Endothelial cell (in vitro differentiated cells): ENCODE measurements at regions not wholly inside any gene's neighbourhood (a gene's known extent, or its start where the extent isn't known, plus 50 kb on each side); places are given as distances from the start of the nearest gene placed in this dataset.

Experiments
- DNase-seq: peaks from one replicate; pipeline ENCODE4 v3.0.0; 2021; ENCODE audit warnings: low spot score
- H3K27ac Mint-ChIP-seq: one replicate; pipeline ENCODE4 v1.8.0; 2021; ENCODE audit warnings: mixed read lengths, inconsistent platforms; ENCODE audit not compliant: unreplicated experiment
- H3K27me3 Mint-ChIP-seq: one replicate; pipeline ENCODE4 v1.8.0; 2021; ENCODE audit warnings: mild to moderate bottlenecking, moderate library complexity, mixed read lengths, inconsistent platforms; ENCODE audit not compliant: unreplicated experiment
- H3K36me3 Mint-ChIP-seq: one replicate; pipeline ENCODE4 v1.8.0; 2021; ENCODE audit warnings: mild to moderate bottlenecking, low read depth, mixed read lengths, inconsistent platforms; ENCODE audit not compliant: unreplicated experiment
- H3K4me1 Mint-ChIP-seq: one replicate; pipeline ENCODE4 v1.8.0; 2021; ENCODE audit warnings: mild to moderate bottlenecking, mixed read lengths, inconsistent platforms; ENCODE audit not compliant: unreplicated experiment
- H3K4me3 Mint-ChIP-seq: one replicate; pipeline ENCODE4 v1.8.0; 2021; ENCODE audit warnings: mild to moderate bottlenecking, mixed read lengths, inconsistent platforms; ENCODE audit not compliant: unreplicated experiment
- H3K9me3 Mint-ChIP-seq: one replicate; pipeline ENCODE4 v1.8.0; 2021; ENCODE audit warnings: mixed read lengths, inconsistent platforms; ENCODE audit not compliant: unreplicated experiment
- CTCF ChIP-seq: fragments of 200-600 bp; sonication (generic); IDR thresholded peaks from one replicate; pipeline ENCODE4 v1.5.0; 2021; ENCODE audit warnings: antibody characterized with exemption; ENCODE audit not compliant: unreplicated experiment

GRCh38 chr2:128820452-128820851, 501.8 kb upstream of the HS6ST1 start:
- TF ChIP-seq CTCF, result no peak
- no peaks in the 10 kb centered on the region for H3K9me3 Mint-ChIP-seq
- peaks cover 2% of the 10 kb centered on the region for H3K27me3 Mint-ChIP-seq
- no peak overlapping the region for H3K4me3 Mint-ChIP-seq
- no peak overlapping the region for H3K27ac Mint-ChIP-seq
- H3K36me3 Mint-ChIP-seq, result no peaks in the 10 kb centered on the region
- H3K4me1 Mint-ChIP-seq, result peaks cover 6% of the 10 kb centered on the region
- no peak for DNase-seq

- H3K4me1 Mint-ChIP-seq, result peaks cover 6% of the 10 kb centered on the region
- DNase-seq, result no peak
- TF ChIP-seq CTCF, result no peak
- no peaks in the 10 kb centered on the region for H3K9me3 Mint-ChIP-seq
- H3K27me3 Mint-ChIP-seq, result peaks cover 2% of the 10 kb centered on the region
- H3K4me3 Mint-ChIP-seq, result no peak overlapping the region
- H3K27ac Mint-ChIP-seq, result no peak overlapping the region
- no peaks in the 10 kb centered on the region for H3K36me3 Mint-ChIP-seq
Measured at GRCh38 chr2:128821010-128821409, 502.3 kb upstream of the HS6ST1 start.

GRCh38 chr2:128832946-128833663, 514.4 kb upstream of the HS6ST1 start:
- DNase-seq, result no peak
- Mint-ChIP-seq H3K4me3 (no peak overlapping the region), H3K27ac (no peak overlapping the region), H3K36me3 (no peaks in the 10 kb centered on the region), H3K4me1 (peaks cover 4% of the 10 kb centered on the region), H3K27me3 (peaks cover 1% of the 10 kb centered on the region), H3K9me3 (no peaks in the 10 kb centered on the region)
- no peak for TF ChIP-seq CTCF

- H3K27me3 Mint-ChIP-seq, result peaks cover 1% of the 10 kb centered on the region
- no peak overlapping the region for H3K27ac Mint-ChIP-seq
- no peaks in the 10 kb centered on the region for H3K36me3 Mint-ChIP-seq
- no peak for DNase-seq
- no peak overlapping the region for H3K4me3 Mint-ChIP-seq
- no peaks in the 10 kb centered on the region for H3K9me3 Mint-ChIP-seq
- peaks cover 4% of the 10 kb centered on the region for H3K4me1 Mint-ChIP-seq
- no peak for TF ChIP-seq CTCF
Measured at GRCh38 chr2:128833664-128834027, 515.0 kb upstream of the HS6ST1 start.

- TF ChIP-seq CTCF, result no peak
- DNase-seq, result no peak
- no peaks in the 10 kb centered on the region for H3K36me3 Mint-ChIP-seq
- H3K4me3 Mint-ChIP-seq, result no peak overlapping the region
- no peaks in the 10 kb centered on the region for H3K9me3 Mint-ChIP-seq
- peaks cover 4% of the 10 kb centered on the region for H3K27me3 Mint-ChIP-seq
- H3K4me1 Mint-ChIP-seq, result peaks cover 4% of the 10 kb centered on the region
- H3K27ac Mint-ChIP-seq, result no peak overlapping the region
Measured at GRCh38 chr2:128834207-128834879, 515.7 kb upstream of the HS6ST1 start.
